K562 (cell line): ENCODE measurements at regions not wholly inside any gene's neighbourhood (a gene's known extent, or its start where the extent isn't known, plus 50 kb on each side); places are given as distances from the start of the nearest gene placed in this dataset.

ENCODE experiments used
- DMBX1 ChIP-seq: fragments of 250-450 bp; sonication (Bioruptor Pico); IDR thresholded peaks from 2 replicates; pipeline ENCODE4 v1.8.0; 2022; ENCODE audit warnings: inconsistent platforms, mild to moderate bottlenecking, moderate library complexity, borderline replicate concordance
- EZH2 ChIP-seq: IDR thresholded peaks from 2 replicates; pipeline ENCODE4 v1.6.1; 2012; ENCODE audit warnings: low read depth, mild to moderate bottlenecking, inconsistent platforms, low read length, borderline replicate concordance
- LCOR ChIP-seq: sonication (generic); formaldehyde crosslinking; IDR thresholded peaks from 2 replicates; pipeline ENCODE4 v1.8.0; 2022; ENCODE audit warnings: mild to moderate bottlenecking, missing genetic modification reagents
- NFE2L1 ChIP-seq: fragments of 450-650 bp; IDR thresholded peaks from 2 replicates; pipeline ENCODE4 v1.6.1; 2016; ENCODE audit warnings: missing genetic modification characterization, low read depth, mild to moderate bottlenecking, missing compliant biosample characterization, moderate library complexity, borderline replicate concordance
- NR2C2 ChIP-seq, 2 experiments: fragments of 200-800 bp in 1 of 2; sonication (Bioruptor generic) in 1 of 2; sonication (generic) in 1 of 2; formaldehyde crosslinking in 1 of 2; IDR thresholded peaks; 2 replicates each; pipeline versions ENCODE4 v1.6.1 to v1.8.0; 2016 to 2022; ENCODE audit warnings: mild to moderate bottlenecking in 1 of 2, missing compliant biosample characterization in 1 of 2, missing genetic modification characterization in 1 of 2, missing genetic modification reagents in 1 of 2
- NR3C1 ChIP-seq: sonication (generic); formaldehyde crosslinking; IDR thresholded peaks from 2 replicates; pipeline ENCODE4 v1.8.1; 2022; ENCODE audit warnings: missing genetic modification reagents
- SMARCB1 ChIP-seq: IDR thresholded peaks from 2 replicates; pipeline ENCODE4 v1.6.1; 2011; ENCODE audit warnings: improper control_type of control experiment, low read depth; ENCODE audit not compliant: insufficient read length
- SMARCC2 ChIP-seq: fragments of 450-650 bp; IDR thresholded peaks from 2 replicates; pipeline ENCODE4 v1.6.1; 2017; ENCODE audit warnings: antibody characterized with exemption, moderate library complexity, mild to moderate bottlenecking, low read depth
- SRSF7 ChIP-seq: fragments of 200-400 bp; formaldehyde crosslinking; optimal IDR thresholded peaks from 2 replicates; pipeline ENCODE3; 2017; ENCODE audit warnings: mild to moderate bottlenecking, low read depth, low read length
- ZNF184 ChIP-seq: sonication (generic); formaldehyde crosslinking; IDR thresholded peaks from 2 replicates; pipeline ENCODE4 v1.5.0; 2020; ENCODE audit warnings: missing genetic modification reagents
- ZNF316 ChIP-seq: fragments of 450-650 bp; IDR thresholded peaks from 2 replicates; pipeline ENCODE4 v1.6.1; 2016
- TF ChIP-seq, protein P1 (sequence below): fragments of 450-650 bp; IDR thresholded peaks from 2 replicates; pipeline ENCODE4 v1.6.1; 2018; ENCODE audit warnings: mild to moderate bottlenecking, low read depth; ENCODE audit not compliant: partially characterized antibody
- TF ChIP-seq, protein P2 (sequence below): sonication (generic); formaldehyde crosslinking; IDR thresholded peaks from 2 replicates; pipeline ENCODE4 v1.8.1; 2022; ENCODE audit warnings: missing genetic modification reagents
- TF ChIP-seq, protein P3 (sequence below): fragments of 150-350 bp; IDR thresholded peaks from 2 replicates; pipeline ENCODE4 v1.6.1; 2014; ENCODE audit warnings: low read depth, mild to moderate bottlenecking, low read length, borderline replicate concordance

DNA sequence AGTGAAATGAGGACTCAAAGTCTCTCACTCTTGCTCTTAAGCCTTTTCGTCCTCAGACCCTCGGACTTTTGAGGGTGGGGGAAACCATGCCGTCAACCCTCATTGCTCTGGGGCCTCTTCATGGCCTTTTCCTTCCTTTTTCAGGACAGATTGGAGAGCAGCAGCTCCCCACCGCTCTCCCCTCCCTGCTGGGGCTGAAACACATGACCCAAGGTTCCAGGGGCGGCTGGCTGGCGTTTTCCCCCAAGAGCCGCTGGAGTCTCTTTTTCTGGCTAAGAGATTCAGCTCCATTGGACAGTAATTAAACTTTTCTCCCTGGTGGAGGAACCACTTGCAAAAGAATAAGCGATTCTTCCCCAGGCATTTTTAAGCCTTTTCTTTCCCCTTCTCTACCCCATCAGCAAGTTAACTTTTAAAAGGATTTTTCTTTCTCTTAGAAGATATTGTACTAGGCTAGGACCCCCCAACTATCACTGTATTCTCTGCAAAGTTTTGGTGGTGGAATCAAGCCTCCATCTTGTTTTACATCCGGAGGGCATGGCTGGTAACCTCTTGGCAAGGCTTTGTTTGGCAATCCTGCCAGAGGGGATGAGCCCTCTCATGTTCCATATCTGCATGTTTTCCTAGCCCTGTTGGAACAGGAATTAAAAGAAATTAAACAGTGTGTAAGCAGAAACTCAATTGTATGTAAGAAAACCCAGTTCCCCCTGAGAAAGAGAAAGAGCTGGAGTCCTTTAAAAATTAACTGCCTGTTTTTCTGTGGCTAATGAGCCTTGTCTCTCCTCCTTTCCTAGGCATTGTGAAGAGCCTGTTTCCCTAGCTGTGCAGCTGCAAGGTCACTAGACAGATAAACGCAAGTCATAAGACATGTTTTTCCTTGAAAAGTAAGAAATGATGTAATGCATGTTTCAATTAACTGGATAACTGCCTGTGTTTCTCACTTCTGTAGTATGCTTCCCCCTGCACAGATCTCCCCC, 100.8 kb upstream of the GPR6 start (continued):
- TF ChIP-seq, protein P1, sequence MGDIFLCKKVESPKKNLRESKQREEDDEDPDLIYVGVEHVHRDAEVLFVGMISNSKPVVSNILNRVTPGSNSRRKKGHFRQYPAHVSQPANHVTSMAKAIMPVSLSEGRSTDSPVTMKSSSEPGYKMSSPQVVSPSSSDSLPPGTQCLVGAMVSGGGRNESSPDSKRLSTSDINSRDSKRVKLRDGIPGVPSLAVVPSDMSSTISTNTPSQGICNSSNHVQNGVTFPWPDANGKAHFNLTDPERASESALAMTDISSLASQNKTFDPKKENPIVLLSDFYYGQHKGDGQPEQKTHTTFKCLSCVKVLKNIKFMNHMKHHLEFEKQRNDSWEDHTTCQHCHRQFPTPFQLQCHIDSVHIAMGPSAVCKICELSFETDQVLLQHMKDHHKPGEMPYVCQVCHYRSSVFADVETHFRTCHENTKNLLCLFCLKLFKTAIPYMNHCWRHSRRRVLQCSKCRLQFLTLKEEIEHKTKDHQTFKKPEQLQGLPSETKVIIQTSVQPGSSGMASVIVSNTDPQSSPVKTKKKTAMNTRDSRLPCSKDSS, result no peak
- TF ChIP-seq LCOR (CRISPR knock-in tag) (no peak), NFE2L1 (tag) (0 out of 2 replicates have a peak, but pooled peaks have one; percentile 21), NR2C2 (CRISPR knock-in tag; IDR thresholded peaks at IDR 0.05) (no peak), NR2C2 (tag; IDR thresholded peaks at IDR 0.05) (0 out of 2 replicates have a peak, but pooled peaks have one; percentile 37), EZH2 (no peak), NR3C1 (CRISPR knock-in tag) (no peak), ZNF316 (0 out of 2 replicates have a peak, but pooled peaks have one; percentile 4), ZNF184 (CRISPR knock-in tag) (no peak), SMARCB1 (no peak), SRSF7 (no peak), DMBX1 (CRISPR knock-in tag) (peak; percentile 54; the same call in 1 of the 2 replicates), SMARCC2 (no peak)
- TF ChIP-seq, protein P2, sequence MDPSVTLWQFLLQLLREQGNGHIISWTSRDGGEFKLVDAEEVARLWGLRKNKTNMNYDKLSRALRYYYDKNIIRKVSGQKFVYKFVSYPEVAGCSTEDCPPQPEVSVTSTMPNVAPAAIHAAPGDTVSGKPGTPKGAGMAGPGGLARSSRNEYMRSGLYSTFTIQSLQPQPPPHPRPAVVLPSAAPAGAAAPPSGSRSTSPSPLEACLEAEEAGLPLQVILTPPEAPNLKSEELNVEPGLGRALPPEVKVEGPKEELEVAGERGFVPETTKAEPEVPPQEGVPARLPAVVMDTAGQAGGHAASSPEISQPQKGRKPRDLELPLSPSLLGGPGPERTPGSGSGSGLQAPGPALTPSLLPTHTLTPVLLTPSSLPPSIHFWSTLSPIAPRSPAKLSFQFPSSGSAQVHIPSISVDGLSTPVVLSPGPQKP (CRISPR knock-in tag), result no peak
- TF ChIP-seq, protein P3, sequence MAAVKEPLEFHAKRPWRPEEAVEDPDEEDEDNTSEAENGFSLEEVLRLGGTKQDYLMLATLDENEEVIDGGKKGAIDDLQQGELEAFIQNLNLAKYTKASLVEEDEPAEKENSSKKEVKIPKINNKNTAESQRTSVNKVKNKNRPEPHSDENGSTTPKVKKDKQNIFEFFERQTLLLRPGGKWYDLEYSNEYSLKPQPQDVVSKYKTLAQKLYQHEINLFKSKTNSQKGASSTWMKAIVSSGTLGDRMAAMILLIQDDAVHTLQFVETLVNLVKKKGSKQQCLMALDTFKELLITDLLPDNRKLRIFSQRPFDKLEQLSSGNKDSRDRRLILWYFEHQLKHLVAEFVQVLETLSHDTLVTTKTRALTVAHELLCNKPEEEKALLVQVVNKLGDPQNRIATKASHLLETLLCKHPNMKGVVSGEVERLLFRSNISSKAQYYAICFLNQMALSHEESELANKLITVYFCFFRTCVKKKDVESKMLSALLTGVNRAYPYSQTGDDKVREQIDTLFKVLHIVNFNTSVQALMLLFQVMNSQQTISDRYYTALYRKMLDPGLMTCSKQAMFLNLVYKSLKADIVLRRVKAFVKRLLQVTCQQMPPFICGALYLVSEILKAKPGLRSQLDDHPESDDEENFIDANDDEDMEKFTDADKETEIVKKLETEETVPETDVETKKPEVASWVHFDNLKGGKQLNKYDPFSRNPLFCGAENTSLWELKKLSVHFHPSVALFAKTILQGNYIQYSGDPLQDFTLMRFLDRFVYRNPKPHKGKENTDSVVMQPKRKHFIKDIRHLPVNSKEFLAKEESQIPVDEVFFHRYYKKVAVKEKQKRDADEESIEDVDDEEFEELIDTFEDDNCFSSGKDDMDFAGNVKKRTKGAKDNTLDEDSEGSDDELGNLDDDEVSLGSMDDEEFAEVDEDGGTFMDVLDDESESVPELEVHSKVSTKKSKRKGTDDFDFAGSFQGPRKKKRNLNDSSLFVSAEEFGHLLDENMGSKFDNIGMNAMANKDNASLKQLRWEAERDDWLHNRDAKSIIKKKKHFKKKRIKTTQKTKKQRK, result no peak
